Neural cell (in vitro differentiated cells): ENCODE measurements at regions not wholly inside any gene's neighbourhood (a gene's known extent, or its start where the extent isn't known, plus 50 kb on each side); places are given as distances from the start of the nearest gene placed in this dataset.

Experiments used
- H2AFZ ChIP-seq: fragments of 200-600, 300-800 bp; sonication (generic), shearing (Covaris generic); 2 replicates; pipeline ENCODE4 v1.6.0; 2014; ENCODE audit warnings: low read depth, mild to moderate bottlenecking, antibody characterized with exemption, low read length, moderate library complexity
- H3F3A ChIP-seq: fragments of 200-600 bp; shearing (Covaris generic); 2 replicates; pipeline ENCODE4 v1.6.1; 2016; ENCODE audit warnings: mild to moderate bottlenecking, moderate library complexity, mixed read lengths, antibody characterized with exemption, low read length; ENCODE audit not compliant: insufficient read depth, poor library complexity, severe bottlenecking
- H3K27ac ChIP-seq: fragments of 200-600, 300-800 bp; sonication (generic), shearing (Covaris generic); 2 replicates; pipeline ENCODE4 v1.5.1; 2014; ENCODE audit warnings: mild to moderate bottlenecking, low read length, moderate library complexity
- H3K27me3 ChIP-seq: fragments of 300-800, 200-600 bp; sonication (generic), shearing (Covaris generic); 2 replicates; pipeline ENCODE4 v1.6.0; 2014; ENCODE audit warnings: mild to moderate bottlenecking, low read depth, low read length, moderate library complexity; ENCODE audit not compliant: insufficient read depth
- H3K36me3 ChIP-seq: fragments of 300-800, 200-600 bp; sonication (generic), shearing (Covaris generic); 2 replicates; pipeline ENCODE4 v1.5.1; 2014; ENCODE audit warnings: mild to moderate bottlenecking, antibody characterized with exemption, low read length, moderate library complexity; ENCODE audit not compliant: insufficient read depth
- H3K4me2 ChIP-seq: fragments of 300-800, 200-600 bp; sonication (generic), shearing (Covaris generic); 2 replicates; pipeline ENCODE4 v1.6.0; 2014; ENCODE audit warnings: mild to moderate bottlenecking, low read length
- H3K4me3 ChIP-seq: fragments of 300-800, 200-600 bp; sonication (generic), shearing (Covaris generic); 2 replicates; pipeline ENCODE4 v1.5.1; 2014; ENCODE audit warnings: mild to moderate bottlenecking, low read length, moderate library complexity
- H3K79me2 ChIP-seq: fragments of 200-600 bp; shearing (Covaris generic); replicated peaks from 2 replicates; pipeline ENCODE4 v1.6.0; 2014; ENCODE audit warnings: mild to moderate bottlenecking, low read length, moderate library complexity; ENCODE audit not compliant: insufficient read depth
- H3K9ac ChIP-seq: fragments of 300-800, 200-600 bp; sonication (generic), shearing (Covaris generic); 2 replicates; pipeline ENCODE4 v1.6.1; 2016; ENCODE audit warnings: mild to moderate bottlenecking, low read length, mixed read lengths
- H3K9me2 ChIP-seq: fragments of 200-600 bp; shearing (Covaris generic); 2 replicates; pipeline ENCODE4 v1.6.1; 2016; ENCODE audit warnings: mild to moderate bottlenecking, low read length, mixed read lengths; ENCODE audit not compliant: insufficient read depth
- H3K9me3 ChIP-seq: fragments of 200-600, 300-800 bp; sonication (generic), shearing (Covaris generic); 2 replicates; pipeline ENCODE4 v1.6.1; 2016; ENCODE audit warnings: mild to moderate bottlenecking, mixed run types, low read length, moderate library complexity, mixed read lengths
- H4K20me1 ChIP-seq: fragments of 200-600 bp; shearing (Covaris generic); 2 replicates; pipeline ENCODE4 v1.6.1; 2016; ENCODE audit warnings: mild to moderate bottlenecking, mixed run types; ENCODE audit not compliant: insufficient read depth
- CTCF ChIP-seq: fragments of 450-650 bp; IDR thresholded peaks from 2 replicates; pipeline ENCODE4 v1.5.1; 2014; ENCODE audit warnings: antibody characterized with exemption, mild to moderate bottlenecking, moderate library complexity; ENCODE audit not compliant: poor library complexity, severe bottlenecking
- EP300 ChIP-seq: fragments of 450-650 bp; conservative IDR thresholded peaks from 2 replicates; pipeline ENCODE4 v1.6.1; 2014; ENCODE audit warnings: antibody characterized with exemption, mild to moderate bottlenecking, moderate library complexity; ENCODE audit not compliant: poor library complexity, severe bottlenecking
- EZH2 ChIP-seq: fragments of 200-600, 300-800 bp; shearing (Covaris generic), sonication (generic); IDR thresholded peaks from 2 replicates; pipeline ENCODE4 v1.6.1; 2014; ENCODE audit warnings: antibody characterized with exemption, low read length, borderline replicate concordance, mild to moderate bottlenecking; ENCODE audit not compliant: insufficient read depth, poor library complexity, severe bottlenecking
- MXI1 ChIP-seq: fragments of 450-650 bp; conservative IDR thresholded peaks from 2 replicates; pipeline ENCODE4 v1.6.1; 2014; ENCODE audit warnings: antibody characterized with exemption, mild to moderate bottlenecking; ENCODE audit not compliant: poor library complexity, severe bottlenecking
- POLR2AphosphoS5 ChIP-seq: IDR thresholded peaks from 2 replicates; pipeline ENCODE4 v1.6.1; 2012
- RAD21 ChIP-seq: fragments of 450-650 bp; conservative IDR thresholded peaks from 2 replicates; pipeline ENCODE4 v1.6.1; 2014; ENCODE audit warnings: antibody characterized with exemption, mild to moderate bottlenecking, moderate library complexity
- SMC3 ChIP-seq: fragments of 450-650 bp; conservative IDR thresholded peaks from 2 replicates; pipeline ENCODE4 v1.6.1; 2014; ENCODE audit warnings: antibody characterized with exemption, mild to moderate bottlenecking, moderate library complexity; ENCODE audit not compliant: poor library complexity
- TAF1 ChIP-seq: IDR thresholded peaks from 2 replicates; pipeline ENCODE4 v1.6.1; 2012; ENCODE audit warnings: low read depth
- TF ChIP-seq, protein P1 (sequence below): IDR thresholded peaks from 2 replicates; pipeline ENCODE4 v1.6.1; 2012; ENCODE audit warnings: borderline replicate concordance

DNA sequence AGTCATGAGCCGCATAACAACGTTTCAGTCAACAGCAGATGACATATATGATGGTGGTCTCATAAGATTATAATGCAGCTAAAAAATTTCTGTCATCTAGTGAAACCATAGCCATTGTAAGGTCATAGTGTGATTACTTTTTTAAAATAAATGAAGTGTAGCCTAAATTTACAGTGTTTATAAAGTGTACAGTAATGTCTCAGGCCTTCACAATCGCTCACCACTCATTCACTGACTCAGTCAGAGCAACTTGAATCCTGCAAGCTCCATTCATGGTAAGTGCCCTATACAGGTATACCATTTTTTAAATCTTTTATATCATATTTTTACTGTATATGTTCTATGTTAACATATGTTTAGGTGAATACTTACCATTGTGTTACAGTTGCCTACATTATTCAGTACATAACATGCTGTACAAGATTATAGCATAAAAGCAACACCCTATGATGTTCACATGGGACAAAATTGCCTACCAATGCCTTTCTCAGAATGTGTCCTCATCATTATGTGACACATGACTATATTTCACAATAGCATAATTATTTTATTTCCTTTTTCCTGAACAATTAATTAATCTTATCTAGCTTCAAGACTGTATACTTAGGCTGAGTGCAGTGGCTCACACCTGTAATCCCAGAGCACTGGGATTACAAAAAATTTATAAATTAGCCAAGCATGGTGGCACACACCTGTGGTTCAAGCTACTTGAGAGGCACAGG is 1115.9 kb upstream of the ZEB2 start:
- Histone ChIP-seq H3F3A (no peaks in the 10 kb centered on the region), H2AFZ (no peak overlapping the region), H3K27me3 (no peaks in the 10 kb centered on the region), H3K9me3 (no peaks in the 10 kb centered on the region), H3K79me2 (no peaks in the 10 kb centered on the region), H3K9ac (no peak overlapping the region), H3K4me2 (no peak overlapping the region), H3K36me3 (no peaks in the 10 kb centered on the region), H4K20me1 (no peaks in the 10 kb centered on the region), H3K4me3 (no peak overlapping the region), H3K27ac (no peak overlapping the region), H3K9me2 (no peaks in the 10 kb centered on the region)
- TF ChIP-seq EZH2: no peak
- no peak for TF ChIP-seq RAD21
- no peak for TF ChIP-seq CTCF
- no peak for TF ChIP-seq POLR2AphosphoS5
- TF ChIP-seq SMC3: no peak
- no peak for TF ChIP-seq MXI1
- TF ChIP-seq, protein P1, sequence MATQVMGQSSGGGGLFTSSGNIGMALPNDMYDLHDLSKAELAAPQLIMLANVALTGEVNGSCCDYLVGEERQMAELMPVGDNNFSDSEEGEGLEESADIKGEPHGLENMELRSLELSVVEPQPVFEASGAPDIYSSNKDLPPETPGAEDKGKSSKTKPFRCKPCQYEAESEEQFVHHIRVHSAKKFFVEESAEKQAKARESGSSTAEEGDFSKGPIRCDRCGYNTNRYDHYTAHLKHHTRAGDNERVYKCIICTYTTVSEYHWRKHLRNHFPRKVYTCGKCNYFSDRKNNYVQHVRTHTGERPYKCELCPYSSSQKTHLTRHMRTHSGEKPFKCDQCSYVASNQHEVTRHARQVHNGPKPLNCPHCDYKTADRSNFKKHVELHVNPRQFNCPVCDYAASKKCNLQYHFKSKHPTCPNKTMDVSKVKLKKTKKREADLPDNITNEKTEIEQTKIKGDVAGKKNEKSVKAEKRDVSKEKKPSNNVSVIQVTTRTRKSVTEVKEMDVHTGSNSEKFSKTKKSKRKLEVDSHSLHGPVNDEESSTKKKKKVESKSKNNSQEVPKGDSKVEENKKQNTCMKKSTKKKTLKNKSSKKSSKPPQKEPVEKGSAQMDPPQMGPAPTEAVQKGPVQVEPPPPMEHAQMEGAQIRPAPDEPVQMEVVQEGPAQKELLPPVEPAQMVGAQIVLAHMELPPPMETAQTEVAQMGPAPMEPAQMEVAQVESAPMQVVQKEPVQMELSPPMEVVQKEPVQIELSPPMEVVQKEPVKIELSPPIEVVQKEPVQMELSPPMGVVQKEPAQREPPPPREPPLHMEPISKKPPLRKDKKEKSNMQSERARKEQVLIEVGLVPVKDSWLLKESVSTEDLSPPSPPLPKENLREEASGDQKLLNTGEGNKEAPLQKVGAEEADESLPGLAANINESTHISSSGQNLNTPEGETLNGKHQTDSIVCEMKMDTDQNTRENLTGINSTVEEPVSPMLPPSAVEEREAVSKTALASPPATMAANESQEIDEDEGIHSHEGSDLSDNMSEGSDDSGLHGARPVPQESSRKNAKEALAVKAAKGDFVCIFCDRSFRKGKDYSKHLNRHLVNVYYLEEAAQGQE: no peak
- no peak for TF ChIP-seq EP300
- no peak for TF ChIP-seq TAF1

DNA sequence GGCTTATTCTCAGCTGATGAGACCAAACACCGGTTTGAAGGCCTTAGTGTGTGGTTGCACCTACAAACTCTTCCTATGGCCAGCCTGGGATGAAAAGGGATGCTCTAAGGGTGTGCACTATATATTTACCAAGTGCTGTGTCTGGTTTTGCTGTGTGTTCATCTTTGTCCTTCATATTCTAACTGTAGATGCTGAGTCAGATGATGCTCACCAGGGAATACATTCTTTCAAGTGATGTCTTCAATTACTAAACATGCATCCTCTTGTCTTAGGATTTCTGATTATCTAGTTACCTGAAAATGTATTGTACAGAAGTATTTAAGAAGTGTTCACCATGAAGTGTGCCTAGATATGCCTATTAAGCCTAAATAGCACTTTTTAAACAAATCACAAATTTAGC is 1111.6 kb upstream of the ZEB2 start:
- H3K9me3 ChIP-seq: no peaks in the 10 kb centered on the region
- TF ChIP-seq EZH2 (no peak), POLR2AphosphoS5 (no peak), SMC3 (no peak), TAF1 (no peak), MXI1 (no peak), CTCF (no peak), RAD21 (no peak), EP300 (no peak)
- TF ChIP-seq, protein P1: no peak
- no peak overlapping the region for H3K4me2 ChIP-seq
- no peak overlapping the region for H2AFZ ChIP-seq
- no peaks in the 10 kb centered on the region for H3K27me3 ChIP-seq
- H3K9me2 ChIP-seq: no peaks in the 10 kb centered on the region
- H3F3A ChIP-seq: no peaks in the 10 kb centered on the region
- no peaks in the 10 kb centered on the region for H3K79me2 ChIP-seq
- H4K20me1 ChIP-seq: no peaks in the 10 kb centered on the region
- no peak overlapping the region for H3K9ac ChIP-seq
- H3K36me3 ChIP-seq: no peaks in the 10 kb centered on the region
- no peak overlapping the region for H3K4me3 ChIP-seq
- no peak overlapping the region for H3K27ac ChIP-seq
